OCI-LY7 (cell line): ENCODE measurements at regions not wholly inside any gene's neighbourhood (a gene's known extent, or its start where the extent isn't known, plus 50 kb on each side); places are given as distances from the start of the nearest gene placed in this dataset.
"Not testable (repeated sequence)": the region's sequence is repeated elsewhere in the genome, so short reads cannot be mapped to it uniquely, and the experiment has no call there.

Source experiments
- BruUV-seq: library from RNA; stranded (reverse); fragments of 400-500 nt; replicated peaks from 2 replicates; lab custom pipeline; 2021; lab: Mats Ljungman, UMichigan
- CTCF ChIA-PET: fragments of 300-600 bp; sonication (Branson Sonifier 250); formaldehyde crosslinking; loops from one replicate; lab custom pipeline; 2022; ENCODE audit warnings: antibody characterized with exemption; ENCODE audit not compliant: unreplicated experiment; lab: Charles Lee
- POLR2A ChIA-PET: fragments of 300-600 bp; sonication (Branson Sonifier 250); formaldehyde crosslinking; loops from one replicate; lab custom pipeline; 2022; ENCODE audit warnings: antibody characterized with exemption; lab: Charles Lee
- DNase-seq: peaks from one replicate; pipeline ENCODE4 v3.0.0-alpha.2; 2015; ENCODE audit warnings: low spot score
- H2AFZ ChIP-seq: fragments of 200-600 bp; sonication (generic), shearing (Covaris generic); 2 replicates; pipeline ENCODE4 v1.6.1; 2014; ENCODE audit warnings: mild to moderate bottlenecking, antibody characterized with exemption, low read length, moderate library complexity
- H3K27ac ChIP-seq: fragments of 200-600 bp; sonication (generic); 2 replicates; pipeline ENCODE4 v1.5.1; 2014; ENCODE audit warnings: mixed run types, low read depth, mild to moderate bottlenecking, moderate library complexity, low read length, inconsistent platforms; ENCODE audit not compliant: poor library complexity, severe bottlenecking
- H3K36me3 ChIP-seq: fragments of 200-600 bp; sonication (generic); 2 replicates; pipeline ENCODE4 v1.6.1; 2014; ENCODE audit warnings: mild to moderate bottlenecking, antibody characterized with exemption, low read length, moderate library complexity, mixed read lengths; ENCODE audit not compliant: insufficient read depth
- H3K4me1 ChIP-seq: fragments of 200-600 bp; sonication (generic); 2 replicates; pipeline ENCODE4 v1.5.1; 2014; ENCODE audit warnings: mild to moderate bottlenecking, low read length; ENCODE audit not compliant: insufficient read depth, poor library complexity, severe bottlenecking
- H3K4me2 ChIP-seq: fragments of 200-600 bp; sonication (generic); 2 replicates; pipeline ENCODE4 v1.6.1; 2014; ENCODE audit warnings: mild to moderate bottlenecking, low read length
- H3K4me3 ChIP-seq: fragments of 200-600 bp; sonication (generic); 2 replicates; pipeline ENCODE4 v1.5.1; 2014; ENCODE audit warnings: mild to moderate bottlenecking, low read depth, low read length; ENCODE audit not compliant: poor library complexity, severe bottlenecking
- H3K79me2 ChIP-seq: fragments of 200-600 bp; sonication (generic); 2 replicates; pipeline ENCODE4 v1.6.1; 2016; ENCODE audit warnings: low read depth, mild to moderate bottlenecking, low read length, moderate library complexity, mixed read lengths; ENCODE audit not compliant: insufficient read depth
- H3K9me2 ChIP-seq: fragments of 200-600 bp; sonication (generic); 2 replicates; pipeline ENCODE4 v1.6.1; 2016; ENCODE audit warnings: mild to moderate bottlenecking, low read length, mixed read lengths; ENCODE audit not compliant: insufficient read depth
- H3K9me3 ChIP-seq: fragments of 200-600 bp; sonication (generic); 2 replicates; pipeline ENCODE4 v1.6.1; 2014; ENCODE audit warnings: mild to moderate bottlenecking, mixed run types, low read length, mixed read lengths
- H4K20me1 ChIP-seq: fragments of 200-600 bp; sonication (generic); 2 replicates; pipeline ENCODE4 v1.6.1; 2014; ENCODE audit warnings: mild to moderate bottlenecking, antibody characterized with exemption, low read length, moderate library complexity, mixed read lengths; ENCODE audit not compliant: insufficient read depth
- CTCF ChIP-seq: fragments of 200-600 bp; sonication (generic); conservative IDR thresholded peaks from 2 replicates; pipeline ENCODE4 v1.5.1; 2014; ENCODE audit warnings: mild to moderate bottlenecking, antibody characterized with exemption, low read length, moderate library complexity, mixed read lengths
- EZH2phosphoT487 ChIP-seq: fragments of 200-600 bp; sonication (generic); IDR thresholded peaks from 2 replicates; pipeline ENCODE4 v1.6.1; 2018; ENCODE audit warnings: low read depth, borderline replicate concordance, mild to moderate bottlenecking, mixed run types, antibody characterized with exemption, low read length, moderate library complexity, mixed read lengths
- intact Hi-C: fragments of 100-400 bp; cut with micrococcal nuclease; formaldehyde crosslinking; loops from one replicate; pipeline ENCODE4 v1.10.0; 2022; ENCODE audit not compliant: unreplicated experiment

DNA sequence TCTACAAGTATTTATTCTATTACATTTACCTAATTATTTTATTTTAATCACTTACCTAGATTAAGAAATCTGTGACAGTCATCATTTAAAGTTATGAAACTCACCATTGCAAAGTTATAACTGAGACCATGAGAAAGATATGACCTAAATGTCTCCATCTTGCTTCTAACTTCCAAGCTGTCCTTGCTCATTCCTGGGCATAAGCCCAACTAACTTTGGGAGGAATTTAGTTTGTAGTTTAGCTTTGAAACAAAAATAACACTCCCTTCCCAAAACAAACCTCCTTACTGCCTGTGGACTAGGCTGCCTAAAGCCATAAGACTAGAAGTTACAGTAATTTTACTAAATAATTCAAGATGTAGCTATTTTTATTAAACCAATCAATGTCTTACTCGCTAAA lies 195.6 kb upstream of the RAI14 start:
- BruUV-seq = no TSS peak
- H3K27ac ChIP-seq = no peak overlapping the region
- intact Hi-C loops = no loop called here
- ChIA-PET POLR2A (no interaction called here), CTCF (no interaction called here)
- no peaks in the 10 kb centered on the region for H3K9me2 ChIP-seq
- H3K4me1 ChIP-seq = no peaks in the 10 kb centered on the region
- H3K4me3 ChIP-seq = no peak overlapping the region
- H3K4me2 ChIP-seq = no peak overlapping the region
- no peaks in the 10 kb centered on the region for H3K36me3 ChIP-seq
- no peak for DNase-seq
- no peak overlapping the region for H2AFZ ChIP-seq
- no peaks in the 10 kb centered on the region for H3K9me3 ChIP-seq
- no peaks in the 10 kb centered on the region for H4K20me1 ChIP-seq
- no peaks in the 10 kb centered on the region for H3K79me2 ChIP-seq
- TF ChIP-seq EZH2phosphoT487 = no peak
- no peak for TF ChIP-seq CTCF

GRCh38 chr5:34464829-34465228 lies 191.3 kb upstream of the RAI14 start:
- H3K79me2 ChIP-seq = no peaks in the 10 kb centered on the region
- no peaks in the 10 kb centered on the region for H3K36me3 ChIP-seq
- H4K20me1 ChIP-seq = no peaks in the 10 kb centered on the region
- H3K27ac ChIP-seq = no peak overlapping the region
- no peak overlapping the region for H3K4me3 ChIP-seq
- ChIA-PET POLR2A (no interaction called here), CTCF (interaction anchor here (0.6 kb wide), 1 partner anchor 11 kb away, joined by 3 read pairs; no protein-coding TSS in a partner anchor)
- TF ChIP-seq CTCF (no peak), EZH2phosphoT487 (no peak)
- H3K9me3 ChIP-seq = no peaks in the 10 kb centered on the region
- H2AFZ ChIP-seq = peak overlapping the region; percentile 36; the same call in 1 of the 2 replicates
- no peaks in the 10 kb centered on the region for H3K4me1 ChIP-seq
- no TSS peak for BruUV-seq
- H3K4me2 ChIP-seq = peak overlapping the region; percentile 20; the same call in 1 of the 2 replicates
- no peak for DNase-seq
- intact Hi-C loops = loop anchor here (2.0 to 5.0 kb wide), 2 partner anchors 466 to 1028 kb away; no protein-coding TSS in a partner anchor
- no peaks in the 10 kb centered on the region for H3K9me2 ChIP-seq

GRCh38 chr5:34465301-34465700 lies 190.8 kb upstream of the RAI14 start:
- H3K9me2 ChIP-seq, H3K79me2 ChIP-seq, H3K9me3 ChIP-seq, H4K20me1 ChIP-seq, POLR2A ChIA-PET, H3K27ac ChIP-seq, H3K36me3 ChIP-seq, H3K4me3 ChIP-seq, H3K4me1 ChIP-seq, BruUV-seq: not testable (repeated sequence)
- DNase-seq = peak; percentile 70
- intact Hi-C loops = loop anchor here (2.0 to 5.0 kb wide), 2 partner anchors 466 to 1028 kb away; no protein-coding TSS in a partner anchor
- CTCF ChIA-PET = interaction anchor here (0.6 kb wide), 1 partner anchor 11 kb away, joined by 3 read pairs; no protein-coding TSS in a partner anchor
- Histone ChIP-seq H2AFZ (peak overlapping the region; percentile 58; the same call in 1 of the 2 replicates), H3K4me2 (0 out of 2 replicates have a peak overlapping the region, but pooled peaks have one; percentile 20)
- TF ChIP-seq CTCF = peak; percentile 65

DNA sequence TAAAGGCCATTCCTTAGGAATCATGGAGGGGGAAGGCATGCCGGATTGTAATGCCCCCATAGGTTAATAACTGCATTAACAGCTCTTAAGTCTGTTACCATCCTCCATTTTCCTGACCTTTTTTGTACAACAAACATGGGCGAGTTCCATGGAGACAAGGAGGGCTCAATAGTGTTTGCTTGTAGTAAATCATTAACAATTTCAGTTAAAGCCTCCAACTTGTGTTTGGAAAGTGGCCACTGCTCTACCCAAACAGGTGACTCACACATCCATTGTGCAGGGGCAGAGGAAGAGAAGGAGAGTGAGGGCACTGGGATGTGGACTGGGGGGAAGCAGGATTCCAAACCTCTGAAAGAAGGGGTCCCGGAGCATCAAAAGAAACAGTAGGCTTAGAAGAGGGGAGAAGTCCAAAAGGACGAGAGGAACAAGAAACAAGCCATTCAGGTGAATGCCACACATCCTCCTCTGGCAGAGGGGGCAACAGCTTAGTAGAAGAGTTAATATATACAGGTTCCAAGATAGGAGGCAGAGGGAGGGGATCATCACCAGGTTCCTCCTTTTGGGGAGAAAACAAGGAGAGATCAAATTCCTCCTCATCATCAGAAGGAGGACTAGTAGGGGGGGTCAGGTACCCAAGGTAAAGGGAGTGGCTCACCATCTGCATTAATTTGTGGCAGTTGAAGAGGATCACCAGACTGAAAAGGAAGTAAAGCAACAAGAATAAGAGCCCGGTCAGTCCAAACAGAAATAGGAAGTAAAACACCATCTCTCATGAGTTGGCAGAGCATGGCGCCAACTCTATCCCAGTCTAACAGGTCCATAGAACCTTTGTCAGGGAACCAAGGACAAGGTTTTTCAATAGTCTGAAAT lies 189.4 kb upstream of the RAI14 start:
- BruUV-seq, H3K9me2 ChIP-seq, H3K4me3 ChIP-seq, H3K36me3 ChIP-seq, H3K9me3 ChIP-seq, H3K27ac ChIP-seq, H3K79me2 ChIP-seq, H4K20me1 ChIP-seq, H3K4me2 ChIP-seq, POLR2A ChIA-PET, H3K4me1 ChIP-seq, H2AFZ ChIP-seq, CTCF ChIA-PET, DNase-seq: not testable (repeated sequence)
- intact Hi-C loops = loop anchor here (5.0 kb wide), 1 partner anchor 1029 kb away; no protein-coding TSS in a partner anchor
